T1000 (cell line): ENCODE measurements at regions not wholly inside any gene's neighbourhood (a gene's known extent, or its start where the extent isn't known, plus 50 kb on each side); places are given as distances from the start of the nearest gene placed in this dataset.

Source experiments
- DNase-seq: peaks from one replicate; lab custom pipeline; 2025; ENCODE audit warnings: mixed read lengths; lab: John Stamatoyannopoulos, UW

DNA sequence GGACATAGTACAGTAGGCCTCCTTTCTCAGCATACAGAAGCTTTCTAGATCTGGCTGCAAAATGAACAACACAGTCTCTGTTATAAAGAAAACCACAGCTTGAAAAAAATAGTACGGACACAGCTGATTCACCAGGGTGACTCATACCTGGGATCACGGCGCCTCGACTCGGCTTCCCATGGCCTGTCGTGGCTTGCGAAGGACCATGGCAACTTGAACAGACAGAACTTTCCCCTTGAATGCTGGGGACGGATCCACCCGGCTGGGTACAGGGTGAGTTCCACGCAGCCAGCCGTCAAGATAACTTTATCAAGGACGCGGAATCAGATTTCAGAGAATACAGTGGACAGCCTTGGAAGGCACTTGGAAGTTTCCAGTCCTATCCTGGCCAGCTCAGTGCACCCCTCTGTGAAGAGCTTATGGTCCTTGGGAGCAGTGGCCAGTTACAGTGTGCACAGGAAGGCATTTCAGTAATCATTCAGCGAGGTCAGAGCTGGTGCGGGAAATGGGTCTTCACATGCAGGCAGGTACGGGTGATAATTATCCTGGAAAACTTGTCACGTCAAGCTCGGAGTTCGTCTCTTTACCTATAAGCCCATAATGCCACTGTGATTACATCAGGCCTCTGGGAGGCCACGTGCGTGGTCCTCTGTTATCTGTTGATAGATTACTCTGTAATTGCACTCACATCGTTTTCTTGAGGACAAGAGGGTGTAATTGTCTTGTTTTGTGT is 57.9 kb upstream of the MAF start:
- peak; percentile 32 for DNase-seq

DNA sequence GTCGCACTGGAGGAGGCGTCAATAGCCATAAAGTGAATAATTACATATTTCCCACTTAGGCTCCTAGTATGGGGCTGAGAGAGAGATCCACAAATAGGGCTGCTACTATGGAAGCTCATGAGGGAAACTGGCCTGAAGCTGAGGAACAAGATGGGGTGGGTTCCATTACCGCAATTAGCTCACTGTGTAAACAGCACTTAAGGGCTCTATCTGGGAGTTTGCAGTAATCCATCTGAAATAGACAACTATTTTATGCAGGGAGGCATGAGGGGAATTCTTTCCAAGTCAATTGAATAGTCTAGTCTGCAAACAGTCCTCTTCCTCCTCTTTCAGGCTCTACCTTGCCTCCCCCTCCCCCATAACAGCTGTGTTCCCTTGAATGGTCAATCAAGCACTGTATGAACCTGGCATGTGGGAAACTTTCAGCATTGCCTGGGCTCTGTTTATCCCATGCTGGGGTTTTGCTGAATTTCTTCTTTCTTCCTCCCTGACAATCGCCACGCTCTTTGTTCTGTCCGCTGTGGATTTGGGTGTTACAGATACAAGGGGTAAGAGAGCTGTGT is 56.1 kb upstream of the MAF start:
- no peak for DNase-seq

DNA sequence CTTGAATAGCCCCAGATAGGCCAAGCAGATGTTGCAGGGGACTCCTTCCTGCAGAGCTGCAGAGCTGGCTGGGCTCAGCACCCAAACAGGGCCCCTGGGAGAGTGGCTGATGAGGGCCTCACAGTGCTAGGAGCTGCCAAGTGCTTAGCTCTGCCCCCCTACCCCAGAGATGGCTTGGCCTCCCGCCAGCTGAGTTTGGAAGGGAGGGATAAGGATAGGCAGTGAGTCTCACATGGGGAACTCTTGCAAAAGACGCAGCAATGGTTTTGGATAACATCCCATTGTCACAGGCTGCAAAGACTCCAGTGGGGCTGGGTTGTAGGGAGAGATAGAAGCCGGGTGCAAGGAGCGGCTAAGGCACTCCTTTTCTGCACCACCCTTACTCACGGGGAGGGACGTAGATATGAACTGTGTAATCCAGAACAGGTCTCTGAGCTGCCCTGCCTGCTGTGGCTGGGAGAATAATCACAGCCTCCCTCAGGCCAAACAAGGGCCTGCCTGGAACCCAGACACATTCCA is 52.9 kb upstream of the MAF start:
- no peak for DNase-seq

DNA sequence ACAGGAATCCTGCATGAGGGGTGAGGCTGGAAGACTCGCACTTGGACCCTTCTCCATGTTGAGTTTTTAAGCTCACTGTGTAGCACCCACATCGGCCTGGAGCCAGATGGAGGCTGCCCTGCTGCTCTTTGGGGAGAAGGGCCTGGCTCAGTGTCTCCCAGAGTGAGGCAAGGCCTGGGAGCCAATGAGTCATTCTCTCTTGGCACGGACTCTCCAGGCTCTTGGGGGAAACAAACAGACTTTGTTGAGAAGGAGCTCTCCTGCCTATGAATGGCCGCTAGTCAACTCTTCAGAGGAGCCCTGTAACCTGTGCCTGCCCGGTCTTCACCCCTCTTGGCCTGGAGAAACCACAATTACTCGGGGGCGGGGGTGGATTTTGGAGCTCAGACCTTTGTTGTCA is 50.8 kb upstream of the MAF start:
- no peak for DNase-seq
